K562 (cell line): ENCODE measurements at regions not wholly inside any gene's neighbourhood (a gene's known extent, or its start where the extent isn't known, plus 50 kb on each side); places are given as distances from the start of the nearest gene placed in this dataset.

Experiments used
- ATAC-seq: fragments of 200-7000 bp; cut with Tn5 transposase; 3 replicates; pipeline ENCODE4 v1.9.1; 2020; ENCODE audit warnings: moderate library complexity
- BruUV-seq: library from RNA; stranded (reverse); fragments of 400-500 nt; replicated peaks from 2 replicates; lab custom pipeline; 2021; lab: Mats Ljungman, UMichigan
- CTCF ChIA-PET: fragments of 300-600 bp; formaldehyde crosslinking; extraction: SDS; loops from one replicate; lab custom pipeline; 2021; ENCODE audit warnings: low intra/inter-chr PET ratio; lab: Yijun Ruan, JAX
- POLR2A ChIA-PET: fragments of 300-600, 350-650 bp; sonication (Branson Sonifier 250); formaldehyde crosslinking; extraction: SDS; loops from one replicate; lab custom pipeline; 2021; ENCODE audit warnings: antibody characterized with exemption, inconsistent platforms; lab: Yijun Ruan, JAX
- DNase-seq, 4 experiments: peaks; one replicate each; pipeline versions ENCODE4 v3.0.0 to v3.0.0-alpha.2; 2011 to 2018; ENCODE audit warnings: low spot score in 3 of 4, mixed read lengths in 3 of 4; ENCODE audit errors: extremely low read depth in 1 of 4
- FAIRE-seq: peaks from 2 replicates; lab custom pipeline; 2011; peaks lifted over from hg19 to GRCh38; lab: Jason Lieb, UNC
- H2AFZ ChIP-seq: 2 replicates; pipeline ENCODE4 v1.6.0; 2011; ENCODE audit warnings: low read depth, low read length, control low read depth, inconsistent platforms
- H3K27ac ChIP-seq: fragments of 200-600 bp; 3 replicates; pipeline ENCODE4 v1.8.0; 2011; ENCODE audit warnings: low read depth, mild to moderate bottlenecking, control low read depth, inconsistent platforms, low read length, moderate library complexity, mixed read lengths; ENCODE audit errors: extremely low read depth
- H3K27me3 ChIP-seq, 2 experiments: fragments of 300-600 bp in 1 of 2; 2 replicates in 1 of 2; 3 replicates in 1 of 2; pipeline versions ENCODE4 v1.6.0 to v1.8.0; 2011; ENCODE audit warnings: inconsistent platforms in 2 of 2, low read length in 2 of 2, mild to moderate bottlenecking in 1 of 2, mixed read lengths in 1 of 2, moderate library complexity in 1 of 2; ENCODE audit not compliant: control insufficient read depth in 2 of 2, insufficient read depth in 2 of 2
- H3K36me3 ChIP-seq: fragments of 300-600 bp; 3 replicates; pipeline ENCODE4 v1.8.0; 2011; ENCODE audit warnings: mild to moderate bottlenecking, low read length, inconsistent platforms; ENCODE audit not compliant: control insufficient read depth, insufficient read depth
- H3K4me1 ChIP-seq, 2 experiments: fragments of 200-600 bp in 1 of 2; replicated peaks in 1 of 2; 2 replicates in 1 of 2; 3 replicates in 1 of 2; pipeline versions ENCODE4 v1.5.1 to v1.8.0; 2011; ENCODE audit warnings: inconsistent platforms in 2 of 2, low read length in 2 of 2, mild to moderate bottlenecking in 1 of 2, mixed read lengths in 1 of 2, moderate library complexity in 1 of 2; ENCODE audit not compliant: control insufficient read depth in 2 of 2, insufficient read depth in 2 of 2
- H3K4me2 ChIP-seq: 2 replicates; pipeline ENCODE4 v1.6.1; 2011; ENCODE audit warnings: low read length, control low read depth, inconsistent platforms, mixed read lengths; ENCODE audit not compliant: insufficient read depth
- H3K4me3 ChIP-seq: fragments of 200-600 bp; sonication (generic), shearing (Covaris generic); 2 replicates; pipeline ENCODE4 v1.5.1; 2016; ENCODE audit warnings: control low read depth, inconsistent platforms
- H3K79me2 ChIP-seq: fragments of 200-600 bp; 3 replicates; pipeline ENCODE4 v1.8.0; 2011; ENCODE audit warnings: low read length, inconsistent platforms; ENCODE audit not compliant: control insufficient read depth, insufficient read depth
- H3K9ac ChIP-seq, 2 experiments: 2 replicates each; pipeline versions ENCODE4 v1.6.0 to v1.6.1; 2011; ENCODE audit warnings: low read depth in 2 of 2, low read length in 2 of 2, control low read depth in 1 of 2, inconsistent platforms in 1 of 2, mild to moderate bottlenecking in 1 of 2, mixed read lengths in 1 of 2; ENCODE audit not compliant: insufficient read depth in 1 of 2
- H3K9me1 ChIP-seq: one replicate; pipeline ENCODE4 v1.6.0; 2011; ENCODE audit warnings: inconsistent platforms, mild to moderate bottlenecking, low read length, moderate library complexity; ENCODE audit not compliant: control insufficient read depth, insufficient read depth
- H3K9me3 ChIP-seq: replicated peaks from 2 replicates; pipeline ENCODE4 v1.5.1; 2011; ENCODE audit warnings: low read depth, low read length, inconsistent platforms; ENCODE audit not compliant: control insufficient read depth, insufficient read depth
- H4K20me1 ChIP-seq: replicated peaks from 2 replicates; pipeline ENCODE4 v1.6.1; 2011; ENCODE audit warnings: low read length, inconsistent platforms, mixed read lengths; ENCODE audit not compliant: control insufficient read depth, insufficient read depth
- PPARD ChIP-seq: fragments of 250-450 bp; sonication (Bioruptor Pico); IDR thresholded peaks from 2 replicates; pipeline ENCODE4 v1.8.0; 2022; ENCODE audit warnings: inconsistent platforms, mild to moderate bottlenecking, moderate library complexity
- WGBS: fragments of 100-300 bp; shearing (Covaris generic); methylation state at CpG from one replicate; pipeline ENCODE4 v1.1.6; 2016; ENCODE audit warnings: low coverage, mixed read lengths; ENCODE audit not compliant: insufficient coverage; ENCODE audit errors: missing lambda C conversion rate; 5-methylcytosine and 5-hydroxymethylcytosine counted together
- in situ Hi-C: fragments of 300-500 bp; cut with MboI; formaldehyde crosslinking; loops from 4 replicates; pipeline ENCODE4 v1.15.0; 2018; ENCODE audit warnings: inconsistent platforms, mixed read lengths
- intact Hi-C: fragments of 100-400 bp; cut with micrococcal nuclease; formaldehyde crosslinking; loops from 2 replicates; pipeline ENCODE4 v1.14.2; 2022
- TF ChIP-seq, protein P1 (sequence below): fragments of 450-650 bp; formaldehyde crosslinking; IDR thresholded peaks from 2 replicates; pipeline ENCODE4 v1.4.0; 2020; ENCODE audit warnings: mild to moderate bottlenecking, mixed read lengths
- TF ChIP-seq, protein P2 (sequence below), 2 experiments: fragments of 450-650 bp in 1 of 2; sonication (generic) in 1 of 2; formaldehyde crosslinking in 1 of 2; IDR thresholded peaks in 1 of 2; conservative IDR thresholded peaks in 1 of 2; 2 replicates each; pipeline versions ENCODE4 v1.6.1 to v1.8.1; 2016 to 2023; ENCODE audit warnings: mild to moderate bottlenecking in 2 of 2, moderate library complexity in 2 of 2, inconsistent platforms in 1 of 2, missing genetic modification reagents in 1 of 2

DNA sequence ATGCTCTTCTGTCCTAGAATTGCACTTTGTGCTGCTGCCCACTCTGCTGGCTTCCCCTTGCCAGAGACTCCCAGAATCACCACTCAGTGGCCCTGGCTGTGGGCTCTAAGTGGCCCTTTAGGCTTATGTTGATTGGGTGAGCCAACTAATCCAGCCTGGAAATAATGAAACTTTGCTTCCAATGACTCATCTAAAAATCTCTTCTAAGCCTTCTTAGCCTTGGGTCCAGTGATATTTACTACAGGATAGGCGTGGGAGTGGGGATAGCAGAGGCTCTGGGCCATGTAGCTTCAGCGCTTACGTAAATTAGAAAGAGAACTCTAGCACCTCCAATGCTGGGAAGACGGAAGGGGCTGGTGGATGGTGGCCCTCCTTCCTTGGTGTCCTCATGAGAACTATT lies 137.9 kb downstream of the TTC8 start:
- H3K4me3 ChIP-seq, result no peak overlapping the region

DNA sequence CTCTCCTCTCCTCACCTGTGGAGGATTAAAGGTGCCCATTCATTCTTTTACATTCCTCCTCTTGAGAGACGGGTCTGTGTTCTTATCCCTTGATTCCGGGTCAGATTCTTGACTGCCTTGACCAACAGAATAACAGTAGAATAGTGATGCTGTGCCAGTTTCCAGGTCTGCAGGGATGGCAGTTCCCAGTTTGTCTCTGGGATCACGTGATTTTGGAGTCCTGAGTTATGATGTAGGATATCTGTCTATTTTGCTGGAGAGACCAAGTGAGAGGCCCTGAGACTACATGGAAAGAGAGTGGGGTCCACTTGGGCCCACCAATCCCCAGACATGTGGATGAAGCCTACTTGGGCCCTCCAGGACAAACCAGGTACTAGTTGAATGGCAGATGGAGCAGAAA lies 142.8 kb downstream of the TTC8 start:
- no peaks in the 10 kb centered on the region for H3K27me3 ChIP-seq
- no peaks in the 10 kb centered on the region for H3K9me3 ChIP-seq
- H3K9me1 ChIP-seq, result no peaks in the 10 kb centered on the region
- ChIA-PET POLR2A (no interaction called here), CTCF (no interaction called here)
- no peak overlapping the region for H3K4me3 ChIP-seq
- no peak overlapping the region for H3K27ac ChIP-seq
- no peaks in the 10 kb centered on the region for H3K79me2 ChIP-seq
- FAIRE-seq (no peak), ATAC-seq (no peak), DNase-seq (no peak)
- no peaks in the 10 kb centered on the region for H4K20me1 ChIP-seq
- H3K9ac ChIP-seq, result no peak overlapping the region
- no peaks in the 10 kb centered on the region for H3K36me3 ChIP-seq
- intact Hi-C loops, result no loop called here
- TF ChIP-seq, protein P1, sequence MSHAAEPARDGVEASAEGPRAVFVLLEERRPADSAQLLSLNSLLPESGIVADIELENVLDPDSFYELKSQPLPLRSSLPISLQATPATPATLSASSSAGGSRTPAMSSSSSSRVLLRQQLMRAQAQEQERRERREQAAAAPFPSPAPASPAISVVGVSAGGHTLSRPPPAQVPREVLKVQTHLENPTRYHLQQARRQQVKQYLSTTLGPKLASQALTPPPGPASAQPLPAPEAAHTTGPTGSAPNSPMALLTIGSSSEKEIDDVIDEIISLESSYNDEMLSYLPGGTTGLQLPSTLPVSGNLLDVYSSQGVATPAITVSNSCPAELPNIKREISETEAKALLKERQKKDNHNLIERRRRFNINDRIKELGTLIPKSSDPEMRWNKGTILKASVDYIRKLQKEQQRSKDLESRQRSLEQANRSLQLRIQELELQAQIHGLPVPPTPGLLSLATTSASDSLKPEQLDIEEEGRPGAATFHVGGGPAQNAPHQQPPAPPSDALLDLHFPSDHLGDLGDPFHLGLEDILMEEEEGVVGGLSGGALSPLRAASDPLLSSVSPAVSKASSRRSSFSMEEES, result peak; percentile 63
- TF ChIP-seq, protein P2, sequence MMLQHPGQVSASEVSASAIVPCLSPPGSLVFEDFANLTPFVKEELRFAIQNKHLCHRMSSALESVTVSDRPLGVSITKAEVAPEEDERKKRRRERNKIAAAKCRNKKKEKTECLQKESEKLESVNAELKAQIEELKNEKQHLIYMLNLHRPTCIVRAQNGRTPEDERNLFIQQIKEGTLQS (IDR thresholded peaks at IDR 0.05), result no peak
- TF ChIP-seq, protein P2 (CRISPR knock-in tag; conservative IDR thresholded peaks at IDR 0.05), result no peak
- no peak overlapping the region for H2AFZ ChIP-seq
- in situ Hi-C loops, result no loop called here
- no TSS peak for BruUV-seq
- WGBS, result 0% methylated on average over 3 of the region's 3 CpGs
- no peaks in the 10 kb centered on the region for H3K4me1 ChIP-seq
- H3K4me2 ChIP-seq, result no peak overlapping the region

More for the DNA sequence above, 137.9 kb downstream of the TTC8 start:
- POLR2A ChIA-PET, result no interaction called here
- no peak for TF ChIP-seq PPARD (CRISPR knock-in tag)
- H3K4me2 ChIP-seq, result no peak overlapping the region
- no peaks in the 10 kb centered on the region for H3K4me1 ChIP-seq
- 4% methylated on average over 4 of the region's 4 CpGs for WGBS
- no peaks in the 10 kb centered on the region for H3K27me3 ChIP-seq
- no peaks in the 10 kb centered on the region for H3K9me1 ChIP-seq
- intact Hi-C loops, result no loop called here
- H4K20me1 ChIP-seq, result no peaks in the 10 kb centered on the region
- no peaks in the 10 kb centered on the region for H3K79me2 ChIP-seq
- H2AFZ ChIP-seq, result no peak overlapping the region
- no peak overlapping the region for H3K27ac ChIP-seq
- ATAC-seq (no peak), FAIRE-seq (no peak), DNase-seq (no peak)
- in situ Hi-C loops, result no loop called here
- CTCF ChIA-PET, result no interaction called here
- H3K9me3 ChIP-seq, result no peaks in the 10 kb centered on the region
- no peaks in the 10 kb centered on the region for H3K36me3 ChIP-seq
- no peak overlapping the region for H3K9ac ChIP-seq
- no TSS peak for BruUV-seq
